IMR-90 (cell line): ENCODE measurements at regions not wholly inside any gene's neighbourhood (a gene's known extent, or its start where the extent isn't known, plus 50 kb on each side); places are given as distances from the start of the nearest gene placed in this dataset.

Source experiments
- ATAC-seq: fragments of 200-7000 bp; cut with Tn5 transposase; 2 replicates; pipeline ENCODE4 v1.9.1; 2020; ENCODE audit warnings: low read depth, mild to moderate bottlenecking, moderate library complexity
- BruUV-seq: library from RNA; stranded (reverse); fragments of 400-500 nt; replicated peaks from 2 replicates; lab custom pipeline; 2021; lab: Mats Ljungman, UMichigan
- CTCF ChIA-PET: fragments of 300-600 bp; formaldehyde crosslinking; extraction: SDS; loops from one replicate; lab custom pipeline; 2021; ENCODE audit warnings: antibody characterized with exemption; lab: Yijun Ruan, JAX
- POLR2A ChIA-PET: fragments of 300-600 bp; sonication (Branson Sonifier 250); formaldehyde crosslinking; loops from one replicate; lab custom pipeline; 2022; ENCODE audit warnings: antibody characterized with exemption; ENCODE audit not compliant: unreplicated experiment; lab: Charles Lee
- DNase-seq: peaks from one replicate; pipeline ENCODE4 v3.0.0; 2013
- H2AFZ ChIP-seq: replicated peaks from 2 replicates; pipeline ENCODE3; 2013; ENCODE audit warnings: low read length, mild to moderate bottlenecking; ENCODE audit not compliant: poor library complexity
- H2AK5ac ChIP-seq: 2 replicates; pipeline ENCODE4 v1.6.1; 2013; ENCODE audit warnings: low read depth, low read length, inconsistent platforms
- H2AK9ac ChIP-seq: replicated peaks from 2 replicates; pipeline ENCODE3; 2013; ENCODE audit warnings: mild to moderate bottlenecking, low read depth, low read length, moderate library complexity; ENCODE audit not compliant: poor library complexity
- H2BK120ac ChIP-seq: 2 replicates; pipeline ENCODE4 v1.6.1; 2013; ENCODE audit warnings: low read depth, low read length, inconsistent platforms
- H2BK15ac ChIP-seq: 3 replicates; pipeline ENCODE4 v1.6.1; 2013; ENCODE audit warnings: low read depth, low read length, inconsistent platforms
- H2BK20ac ChIP-seq: 2 replicates; pipeline ENCODE4 v1.6.1; 2013; ENCODE audit warnings: low read depth, mild to moderate bottlenecking, inconsistent platforms, low read length, moderate library complexity
- H2BK5ac ChIP-seq: 2 replicates; pipeline ENCODE4 v1.6.1; 2013; ENCODE audit warnings: mild to moderate bottlenecking, low read depth, low read length, inconsistent platforms; ENCODE audit not compliant: poor library complexity, severe bottlenecking
- H3K14ac ChIP-seq: replicated peaks from 2 replicates; pipeline ENCODE4 v1.6.1; 2013; ENCODE audit warnings: low read depth, low read length, inconsistent platforms
- H3K18ac ChIP-seq: 2 replicates; pipeline ENCODE4 v1.6.1; 2013; ENCODE audit warnings: low read depth, low read length, control low read depth
- H3K23ac ChIP-seq: 2 replicates; pipeline ENCODE4 v1.6.1; 2013; ENCODE audit warnings: low read depth, low read length, inconsistent platforms
- H3K27ac ChIP-seq: 2 replicates; pipeline ENCODE4 v1.5.1; 2013; ENCODE audit warnings: mild to moderate bottlenecking, control low read depth, low read length; ENCODE audit not compliant: insufficient read depth
- H3K27me3 ChIP-seq: 2 replicates; pipeline ENCODE4 v1.6.1; 2013; ENCODE audit warnings: low read length; ENCODE audit not compliant: control insufficient read depth, insufficient read depth
- H3K36me3 ChIP-seq: 2 replicates; pipeline ENCODE4 v1.6.1; 2013; ENCODE audit warnings: low read length, mixed read lengths; ENCODE audit not compliant: control insufficient read depth, insufficient read depth
- H3K4ac ChIP-seq: 2 replicates; pipeline ENCODE4 v1.6.1; 2013; ENCODE audit warnings: low read depth, low read length, inconsistent platforms
- H3K4me1 ChIP-seq: 2 replicates; pipeline ENCODE4 v1.6.1; 2013; ENCODE audit warnings: low read length, mixed read lengths; ENCODE audit not compliant: control insufficient read depth, insufficient read depth
- H3K4me2 ChIP-seq: 2 replicates; pipeline ENCODE4 v1.6.1; 2013; ENCODE audit warnings: low read depth, mild to moderate bottlenecking, control low read depth, low read length, moderate library complexity
- H3K4me3 ChIP-seq: 2 replicates; pipeline ENCODE4 v1.5.1; 2013; ENCODE audit warnings: low read depth, mild to moderate bottlenecking, control low read depth, low read length, moderate library complexity; ENCODE audit not compliant: insufficient read depth
- H3K56ac ChIP-seq: 2 replicates; pipeline ENCODE4 v1.6.1; 2013; ENCODE audit warnings: low read length, inconsistent platforms; ENCODE audit not compliant: insufficient read depth; ENCODE audit errors: extremely low read depth
- H3K79me1 ChIP-seq, 2 experiments: 2 replicates each; pipeline ENCODE4 v1.6.1; 2013; ENCODE audit warnings: low read length in 2 of 2, inconsistent platforms in 1 of 2, low read depth in 1 of 2
- H3K9ac ChIP-seq: 2 replicates; pipeline ENCODE4 v1.6.1; 2013; ENCODE audit warnings: low read depth, low read length, control low read depth
- H3K9me1 ChIP-seq: 2 replicates; pipeline ENCODE4 v1.6.1; 2013; ENCODE audit warnings: low read length, inconsistent platforms; ENCODE audit not compliant: insufficient read depth
- H3K9me3 ChIP-seq: 2 replicates; pipeline ENCODE4 v1.6.1; 2013; ENCODE audit warnings: low read length; ENCODE audit not compliant: control insufficient read depth, insufficient read depth
- H4K20me1 ChIP-seq: 2 replicates; pipeline ENCODE4 v1.6.1; 2013; ENCODE audit warnings: low read length, inconsistent platforms; ENCODE audit not compliant: insufficient read depth
- H4K5ac ChIP-seq: 2 replicates; pipeline ENCODE4 v1.6.1; 2013; ENCODE audit warnings: mild to moderate bottlenecking, low read depth, low read length, control low read depth
- H4K8ac ChIP-seq, 2 experiments: 2 replicates each; pipeline ENCODE4 v1.6.1; 2013; ENCODE audit warnings: low read depth in 2 of 2, low read length in 2 of 2, control low read depth in 1 of 2, inconsistent platforms in 1 of 2
- H4K91ac ChIP-seq: 2 replicates; pipeline ENCODE4 v1.6.1; 2013; ENCODE audit warnings: low read depth, low read length, inconsistent platforms; ENCODE audit not compliant: insufficient read depth
- CHD1 ChIP-seq: IDR thresholded peaks from 2 replicates; pipeline ENCODE4 v1.6.1; 2012; ENCODE audit warnings: low read depth, low read length, improper control_type of control experiment
- CTCF ChIP-seq: conservative IDR thresholded peaks from 2 replicates; pipeline ENCODE4 v1.5.1; 2012; ENCODE audit warnings: mild to moderate bottlenecking, low read depth, low read length, improper control_type of control experiment
- FOS ChIP-seq: fragments of 150-350 bp; IDR thresholded peaks from 2 replicates; pipeline ENCODE4 v1.6.1; 2016; ENCODE audit warnings: low read depth, low read length
- MAZ ChIP-seq: IDR thresholded peaks from 2 replicates; pipeline ENCODE4 v1.6.1; 2012; ENCODE audit warnings: low read depth, mild to moderate bottlenecking, low read length, improper control_type of control experiment, moderate library complexity, borderline replicate concordance
- RCOR1 ChIP-seq: IDR thresholded peaks from 2 replicates; pipeline ENCODE4 v1.6.1; 2012; ENCODE audit warnings: mild to moderate bottlenecking, low read length, improper control_type of control experiment; ENCODE audit not compliant: insufficient replicate concordance
- RFX5 ChIP-seq: IDR thresholded peaks from 2 replicates; pipeline ENCODE4 v1.8.0; 2012; ENCODE audit warnings: low read depth, mild to moderate bottlenecking, low read length, moderate library complexity
- SMC3 ChIP-seq: fragments of 150-350 bp; IDR thresholded peaks from 2 replicates; pipeline ENCODE4 v1.6.1; 2016; ENCODE audit warnings: low read depth, mild to moderate bottlenecking, antibody characterized with exemption, low read length, moderate library complexity
- WGBS, 2 experiments: methylation state at CpG; one replicate each; pipeline versions ENCODE4 v1.1.5 to v1.1.7; 2013; ENCODE audit warnings: missing lambda C conversion rate in 2 of 2; ENCODE audit not compliant: insufficient read length in 1 of 2; ENCODE audit errors: extremely low coverage in 2 of 2; 5-methylcytosine and 5-hydroxymethylcytosine counted together
- dilution Hi-C: fragments of 300-500 bp; cut with HindIII; formaldehyde crosslinking; loops from one replicate; pipeline ENCODE4 v1.14.3; 2018; ENCODE audit warnings: low sequenced_read_pairs; ENCODE audit not compliant: unreplicated experiment
- in situ Hi-C: fragments of 300-500 bp; cut with MboI; formaldehyde crosslinking; loops from 3 replicates; pipeline ENCODE4 v1.14.3; 2019; ENCODE audit warnings: low sequenced_read_pairs, inconsistent platforms, mixed read lengths
- intact Hi-C: fragments of 100-400 bp; cut with micrococcal nuclease; formaldehyde crosslinking; loops from 2 replicates; pipeline ENCODE4 v1.10.0; 2022

- Histone ChIP-seq H3K9me1 (no peaks in the 10 kb centered on the region), H3K27ac (no peak overlapping the region), H2BK120ac (no peak overlapping the region), H2AK9ac (no peak overlapping the region), H2AK5ac (no peak overlapping the region), H2BK15ac (no peak overlapping the region), H2BK20ac (no peak overlapping the region), H4K8ac (no peak overlapping the region), H2AFZ (no peak overlapping the region), H3K36me3 (no peaks in the 10 kb centered on the region), H3K14ac (no peak overlapping the region), H3K18ac (no peak overlapping the region), H4K20me1 (no peaks in the 10 kb centered on the region), H3K56ac (no peak overlapping the region), H3K79me1 (no peaks in the 10 kb centered on the region), H3K9me3 (peaks cover 10% of the 10 kb centered on the region; the same call in 1 of the 2 replicates), H3K4ac (no peak overlapping the region), H3K27me3 (no peaks in the 10 kb centered on the region), H3K23ac (no peak overlapping the region), H2BK5ac (no peak overlapping the region), H3K4me3 (no peak overlapping the region), H3K9ac (no peak overlapping the region), H4K5ac (no peak overlapping the region), H3K4me2 (no peak overlapping the region), H4K91ac (no peak overlapping the region), H3K4me1 (no peaks in the 10 kb centered on the region)
- ChIA-PET POLR2A (no interaction called here), CTCF (no interaction called here)
- TF ChIP-seq CHD1 (no peak), RCOR1 (no peak), SMC3 (no peak), MAZ (no peak), RFX5 (no peak), FOS (no peak), CTCF (no peak)
- DNase-seq, result no peak
- BruUV-seq, result no TSS peak
- no peak for ATAC-seq
- intact Hi-C loops (no loop called here), in situ Hi-C loops (no loop called here), dilution Hi-C loops (no loop called here)
- no CpG with 5 or more reads among the region's 11 CpGs for WGBS, 2 experiments
Measured at GRCh38 chr3:34635352-34635850, 837.0 kb downstream of the PDCD6IP start.
